ENCODE measurements at regions not wholly inside any gene's neighbourhood (a gene's known extent, or its start where the extent isn't known, plus 50 kb on each side); places are given as distances from the start of the nearest gene placed in this dataset.
"Not testable (repeated sequence)": the region's sequence is repeated elsewhere in the genome, so short reads cannot be mapped to it uniquely, and the experiment has no call there.

GRCh38 chr5:158203261-158203660 lies 344.3 kb upstream of the CLINT1 start:
- no peak for DNase-seq (ENCODE audit: low read depth in 3 of 3)

DNA sequence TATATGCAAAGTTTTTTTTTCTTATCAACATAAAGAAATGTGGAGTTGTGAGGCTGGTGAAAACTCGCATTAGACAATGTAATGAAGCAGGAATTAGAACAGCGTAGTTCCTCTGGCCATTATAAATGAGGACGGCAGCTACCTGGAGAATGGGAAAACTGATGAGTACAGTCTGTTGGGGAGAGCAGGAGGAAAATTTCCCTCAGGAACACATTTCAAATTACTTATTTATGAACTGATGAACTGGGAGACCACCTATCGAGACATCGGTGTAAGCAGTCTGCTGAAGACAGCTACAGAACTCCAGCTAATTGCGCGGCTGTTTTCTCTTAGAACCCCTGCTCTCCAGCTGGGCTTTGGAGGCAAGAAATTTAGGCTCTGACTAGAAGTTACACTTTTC lies 343.9 kb upstream of the CLINT1 start:
- DNase-seq (ENCODE audit: low read depth in 3 of 3), result no peak

DNA sequence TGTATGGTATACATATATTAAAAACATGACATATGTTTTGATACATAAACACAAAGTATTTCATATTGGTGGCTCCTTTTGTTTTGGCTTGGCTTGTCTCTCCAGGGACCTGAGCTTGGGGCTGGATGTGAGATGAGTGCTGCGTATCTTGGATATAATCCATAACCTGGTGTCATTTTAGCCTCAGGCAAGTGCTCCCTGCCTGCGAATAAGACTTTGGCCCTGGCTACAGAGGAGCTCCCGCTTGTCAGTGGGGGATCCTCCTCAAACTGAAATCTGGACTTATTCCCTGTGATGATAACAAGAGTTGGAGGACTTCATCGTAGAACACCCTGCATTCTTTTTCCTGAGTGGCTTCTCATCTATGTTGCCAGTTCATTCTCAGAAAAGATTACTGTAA lies 341.7 kb upstream of the CLINT1 start:
- DNase-seq (ENCODE audit: low read depth in 3 of 3), result no peak

DNA sequence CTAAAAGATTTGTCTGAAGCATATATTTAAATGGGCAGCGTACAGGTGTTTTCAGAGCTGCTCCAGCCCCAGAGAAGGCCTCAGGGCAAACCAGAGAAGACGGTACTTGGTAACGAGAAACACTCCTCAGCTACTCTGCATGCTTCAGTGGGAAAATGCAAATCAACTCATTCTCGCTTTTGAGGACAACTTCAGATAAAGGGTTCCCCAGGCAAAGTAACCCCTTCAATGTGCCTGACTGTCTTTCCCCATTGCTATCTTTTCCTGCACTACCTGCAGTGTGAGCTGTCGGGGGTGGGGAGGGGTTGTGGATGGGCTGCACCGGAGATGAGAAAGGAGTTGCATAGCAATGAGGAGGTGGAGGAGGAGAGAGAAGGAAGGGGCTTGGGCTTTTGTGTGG lies 339.7 kb upstream of the CLINT1 start:
- DNase-seq (ENCODE audit: low read depth in 3 of 3), result no peak

GRCh38 chr5:158195416-158196210 lies 336.7 kb upstream of the CLINT1 start:
- DNase-seq (ENCODE audit: low read depth in 3 of 3), result no peak

DNA sequence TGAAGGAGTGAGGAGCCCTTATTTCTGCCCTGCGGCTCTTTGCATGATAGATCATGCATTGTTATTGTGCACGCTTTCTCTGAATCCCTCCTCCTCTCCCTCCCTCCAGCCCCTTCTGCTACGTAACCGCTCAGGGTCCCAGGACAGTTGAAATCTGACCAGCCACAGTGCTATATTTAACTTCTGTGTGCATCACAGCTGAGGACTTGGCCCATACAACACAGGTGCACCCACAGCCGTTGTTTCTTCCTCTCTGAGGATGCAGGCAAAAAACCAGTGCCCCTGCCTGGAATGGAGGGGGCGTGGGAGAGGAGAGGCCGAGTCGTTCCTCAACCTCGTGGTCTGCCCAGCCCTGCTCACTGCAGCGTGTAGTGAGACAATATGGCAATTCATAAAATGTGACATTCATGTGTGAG lies 335.6 kb upstream of the CLINT1 start:
- no peak for DNase-seq (ENCODE audit: low read depth in 3 of 3)

GRCh38 chr5:158193395-158193794 lies 334.4 kb upstream of the CLINT1 start:
- not testable (repeated sequence) for DNase-seq (ENCODE audit: low read depth in 3 of 3)

- no peak for DNase-seq (ENCODE audit: low read depth in 3 of 3)
These were observed 321.5 kb upstream of the CLINT1 start for GRCh38 chr5:158180407-158180806.

DNA sequence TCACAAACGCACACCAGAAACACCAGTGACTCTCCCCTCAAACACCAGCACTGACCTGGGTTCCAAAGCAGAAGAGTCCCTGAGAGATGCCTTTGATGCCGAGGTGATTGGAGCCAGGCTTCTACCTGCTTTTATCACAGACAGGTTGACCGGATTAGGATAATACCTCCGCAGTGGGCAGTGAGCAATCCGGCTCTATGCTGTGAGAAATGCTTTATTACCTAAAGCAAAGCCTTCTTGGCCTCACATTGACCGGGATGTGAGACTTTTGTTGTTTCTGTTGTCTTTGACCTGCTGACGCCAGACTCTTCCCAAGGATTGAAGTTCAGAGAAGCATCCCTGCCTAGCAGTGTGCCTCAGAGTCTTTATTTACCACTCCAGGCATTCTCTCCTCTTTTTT lies 320.3 kb upstream of the CLINT1 start:
- DNase-seq (ENCODE audit: low read depth in 3 of 3), result no peak

- no peak for DNase-seq (ENCODE audit: low read depth in 3 of 3)
These were observed 319.6 kb upstream of the CLINT1 start for GRCh38 chr5:158178535-158178934.

DNA sequence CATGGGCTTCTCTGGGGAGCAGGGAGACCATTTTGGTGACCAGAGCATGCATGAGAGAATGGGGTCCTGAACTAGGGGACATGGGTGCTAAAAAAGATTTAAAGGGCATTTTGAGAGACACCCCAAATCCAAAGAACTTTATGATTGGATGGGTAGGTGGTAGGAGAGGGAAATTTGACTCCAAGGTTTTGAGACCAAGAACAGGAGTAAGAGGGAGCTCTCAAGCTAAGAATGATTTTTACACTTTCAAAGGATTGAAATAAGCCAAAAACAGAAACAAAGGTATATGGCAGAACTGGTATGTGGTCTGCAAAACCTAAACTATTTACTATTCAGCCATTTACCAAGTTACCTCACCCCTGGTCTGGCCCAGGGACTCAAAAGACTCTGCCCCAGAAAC lies 318.2 kb upstream of the CLINT1 start:
- no peak for DNase-seq (ENCODE audit: low read depth in 3 of 3)

- DNase-seq (ENCODE audit: low read depth in 3 of 3), result no peak
These were observed 317.1 kb upstream of the CLINT1 start for GRCh38 chr5:158175934-158176481.

GRCh38 chr5:158174918-158175851 lies 316.2 kb upstream of the CLINT1 start:
- peak; percentile 8 to 43 (median 9) for DNase-seq (ENCODE audit: low read depth in 3 of 3)

- no peak for DNase-seq (ENCODE audit: low read depth in 3 of 3)
These were observed 315.1 kb upstream of the CLINT1 start for GRCh38 chr5:158174026-158174425.

DNA sequence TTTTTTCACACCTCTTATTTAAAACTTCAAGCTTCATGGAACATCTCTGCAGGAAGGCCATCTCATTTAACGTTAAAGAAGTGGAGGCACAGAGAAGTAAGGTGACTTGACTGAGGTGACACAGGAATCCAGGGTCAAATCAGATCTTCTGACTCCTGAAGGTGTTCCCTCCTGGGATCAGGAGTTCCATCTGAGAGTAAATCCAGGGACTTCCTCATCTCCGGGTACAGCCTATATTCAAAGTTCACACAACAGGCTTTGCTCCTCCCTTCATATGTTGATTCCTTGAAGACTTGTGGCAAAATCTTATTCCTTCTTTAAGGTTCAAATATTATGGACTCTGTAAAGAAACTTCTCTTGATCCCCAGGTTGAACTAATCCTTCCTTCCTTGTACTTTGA lies 313.1 kb upstream of the CLINT1 start:
- no peak for DNase-seq (ENCODE audit: low read depth in 3 of 3)

DNA sequence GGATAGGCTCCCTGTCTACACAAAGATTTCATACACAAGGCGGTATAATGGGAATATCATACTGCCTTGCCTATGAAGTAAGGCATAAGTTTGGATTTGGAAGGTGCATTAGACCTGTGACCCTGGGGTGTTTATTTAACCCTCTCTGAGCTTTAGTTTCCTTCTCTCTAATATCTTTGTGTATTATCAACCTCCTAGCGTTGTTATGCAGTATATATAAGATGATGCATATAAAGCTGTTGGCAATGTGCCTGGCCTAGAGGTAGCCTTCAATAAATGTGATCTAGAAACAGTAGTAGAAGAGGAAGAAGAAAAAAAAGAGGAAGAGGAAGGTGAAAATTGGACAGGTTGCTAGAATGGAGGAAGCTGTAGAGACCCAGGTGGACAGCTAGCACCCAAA lies 311.6 kb upstream of the CLINT1 start:
- DNase-seq (ENCODE audit: low read depth in 3 of 3), result no peak

DNA sequence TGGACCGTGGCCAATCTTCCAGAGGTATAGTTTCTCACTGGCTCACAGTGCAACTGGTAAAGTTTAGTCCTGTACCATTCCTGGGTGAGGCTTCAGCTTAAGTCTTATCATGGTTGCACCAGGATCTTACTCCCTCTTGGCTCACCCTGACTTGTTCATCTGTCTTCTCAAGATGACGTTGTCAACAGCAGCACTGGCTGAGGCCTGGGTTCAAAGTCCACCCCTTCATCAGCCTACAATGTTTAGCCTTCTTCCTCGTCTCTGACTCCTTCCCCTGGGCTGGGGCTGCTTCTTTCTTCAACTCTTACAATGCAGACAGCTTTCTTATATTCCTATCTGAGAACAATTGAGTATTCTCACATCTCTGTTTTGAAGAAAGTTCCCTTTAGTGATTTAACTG lies 311.1 kb upstream of the CLINT1 start:
- DNase-seq (ENCODE audit: low read depth in 3 of 3), result no peak

DNA sequence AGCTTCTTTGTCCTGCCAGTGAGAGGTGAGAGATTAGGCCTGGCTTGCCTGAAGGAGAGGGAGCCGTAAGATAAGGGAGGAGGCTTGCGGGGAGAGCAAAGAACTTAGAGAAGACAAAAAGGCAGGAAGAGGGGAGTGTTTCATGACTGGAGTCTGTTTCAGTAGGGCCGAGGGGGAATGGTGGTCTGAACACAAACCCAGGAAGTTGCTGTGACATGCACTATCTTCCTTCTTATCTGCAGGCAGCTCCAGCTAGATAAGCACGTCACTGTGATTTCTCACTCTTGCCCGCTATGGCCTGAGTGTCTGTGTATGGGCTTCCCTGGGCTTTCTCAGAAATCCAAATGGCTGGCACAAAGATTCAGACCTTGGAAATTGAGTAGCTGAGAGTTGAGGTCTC lies 307.5 kb upstream of the CLINT1 start:
- no peak for DNase-seq (ENCODE audit: low read depth in 3 of 3)

DNA sequence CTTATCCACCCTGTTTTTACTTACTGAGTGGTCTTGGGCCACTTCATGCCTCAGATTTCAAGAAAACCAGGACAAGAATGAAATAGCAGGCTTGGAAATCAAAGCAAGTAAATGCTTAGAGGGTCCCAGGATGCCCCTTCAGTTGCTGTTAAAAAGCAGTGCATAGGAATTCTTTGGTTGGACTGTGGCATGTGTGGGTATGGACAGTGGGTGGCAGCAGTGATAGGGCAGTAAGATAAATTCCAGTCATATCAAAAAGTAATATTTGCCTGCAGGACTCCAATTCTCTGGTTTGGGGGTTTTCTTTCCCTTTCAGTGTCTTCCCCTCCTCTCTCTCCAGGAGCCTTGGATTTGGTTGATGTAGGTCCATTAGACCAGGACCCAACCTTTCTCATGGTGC lies 306.7 kb upstream of the CLINT1 start:
- no peak for DNase-seq (ENCODE audit: low read depth in 3 of 3)

DNA sequence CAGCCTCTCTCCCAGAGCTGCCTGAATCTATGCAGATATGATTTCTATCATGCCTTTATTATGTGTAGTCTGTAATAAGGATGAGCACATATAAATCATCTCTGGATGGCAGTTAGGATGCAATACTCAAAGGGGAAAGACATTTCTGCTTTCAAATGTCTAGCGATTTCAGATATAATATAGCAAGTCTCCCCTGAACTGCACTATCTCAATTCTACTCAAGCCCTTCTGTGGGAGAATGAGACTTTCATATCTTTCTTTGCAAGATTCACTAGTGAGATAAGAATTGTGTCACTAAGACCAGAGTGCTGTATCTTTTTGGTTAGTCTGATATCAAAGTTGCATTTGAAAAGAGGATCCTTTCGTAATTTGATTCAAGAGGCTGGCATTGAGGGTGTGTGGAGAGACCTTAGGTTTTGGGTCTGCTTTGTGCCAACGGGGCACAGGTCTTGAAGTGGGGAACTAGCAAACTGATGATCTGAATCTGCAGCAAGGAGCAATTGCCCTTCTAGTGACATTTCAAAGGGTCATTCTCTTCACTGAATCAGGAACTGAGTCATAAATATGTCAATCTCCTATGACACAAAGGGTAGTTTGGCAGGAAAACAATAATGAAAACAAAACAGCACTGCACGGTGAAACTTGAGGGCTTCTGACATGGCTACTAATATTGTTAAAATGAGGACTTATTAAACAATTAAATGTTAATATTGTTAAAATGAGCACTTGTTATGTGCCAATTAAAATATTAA lies 305.5 kb upstream of the CLINT1 start:
- DNase-seq (ENCODE audit: low read depth in 3 of 3), result no peak

DNA sequence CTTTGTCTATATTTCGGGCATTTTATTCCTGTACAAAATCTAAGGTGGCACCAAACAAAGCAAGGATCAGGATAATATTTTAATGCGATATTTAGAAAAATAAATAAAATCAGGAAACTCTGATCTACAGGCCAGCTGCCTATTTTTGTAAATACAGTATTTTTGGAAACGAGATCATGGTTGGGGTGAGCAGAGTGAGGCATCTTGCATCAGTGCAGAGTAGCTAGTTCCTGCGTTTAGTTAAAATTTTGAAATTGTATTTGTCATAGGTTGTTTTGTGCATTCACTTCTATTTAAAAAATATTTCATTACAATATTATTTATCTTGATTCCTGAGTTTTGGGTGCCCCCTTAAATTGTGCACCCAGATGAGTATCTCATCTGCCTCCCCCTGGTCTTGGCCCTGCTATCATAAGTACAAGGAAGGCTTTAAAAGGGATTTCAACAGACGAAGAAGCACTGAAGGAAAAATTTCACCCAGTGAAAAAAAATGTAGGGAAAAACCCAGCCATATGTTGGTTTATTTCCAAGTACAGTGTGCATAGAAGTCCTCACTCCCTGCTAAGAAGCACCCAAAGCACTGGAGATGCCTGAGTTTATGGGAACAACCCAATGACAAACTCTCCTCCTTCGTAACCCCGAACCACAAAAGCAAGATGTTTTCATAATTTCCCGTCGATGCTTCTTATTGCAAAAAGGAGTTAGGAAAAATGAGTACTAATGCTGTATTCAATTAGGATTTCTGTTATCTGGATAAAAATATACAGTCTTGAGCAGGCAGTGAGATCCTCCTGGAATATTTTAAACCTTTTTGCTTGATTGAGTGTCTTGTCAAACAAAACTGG lies 304.7 kb upstream of the CLINT1 start:
- no peak for DNase-seq (ENCODE audit: low read depth in 3 of 3)
